WTC11 (cell line): ENCODE measurements at regions not wholly inside any gene's neighbourhood (a gene's known extent, or its start where the extent isn't known, plus 50 kb on each side); places are given as distances from the start of the nearest gene placed in this dataset.

Experiments used
- ATAC-seq: fragments of 200-7000 bp; cut with Tn5 transposase; 2 replicates; pipeline ENCODE4 v1.10.0; 2021; ENCODE audit warnings: mild to moderate bottlenecking, moderate library complexity
- CTCF ChIA-PET: fragments of 300-600 bp; sonication (Branson Sonifier 250); formaldehyde crosslinking; loops from one replicate; lab custom pipeline; 2021; ENCODE audit warnings: antibody characterized with exemption; lab: Charles Lee
- POLR2A ChIA-PET: fragments of 350-600 bp; sonication (Branson Sonifier 250); formaldehyde crosslinking; loops from one replicate; lab custom pipeline; 2021; ENCODE audit warnings: antibody characterized with exemption; lab: Charles Lee
- DNase-seq: peaks from one replicate; pipeline ENCODE4 v3.0.0; 2021; ENCODE audit warnings: low spot score
- H3K27ac Mint-ChIP-seq: 2 replicates; pipeline ENCODE4 v1.8.0; 2021; ENCODE audit warnings: mixed read lengths
- H3K27me3 Mint-ChIP-seq: 2 replicates; pipeline ENCODE4 v1.8.0; 2021; ENCODE audit warnings: low read depth, mild to moderate bottlenecking, moderate library complexity, mixed read lengths
- H3K36me3 Mint-ChIP-seq: 2 replicates; pipeline ENCODE4 v1.8.0; 2021; ENCODE audit warnings: mixed read lengths
- H3K4me1 Mint-ChIP-seq: 2 replicates; pipeline ENCODE4 v1.8.0; 2022; ENCODE audit warnings: mixed read lengths
- H3K4me3 Mint-ChIP-seq: 2 replicates; pipeline ENCODE4 v1.8.0; 2021; ENCODE audit warnings: mild to moderate bottlenecking, moderate library complexity, mixed read lengths
- H3K9me3 Mint-ChIP-seq: 2 replicates; pipeline ENCODE4 v1.8.0; 2021; ENCODE audit warnings: mixed read lengths
- ARID4B ChIP-seq: sonication (generic); formaldehyde crosslinking; IDR thresholded peaks from 2 replicates; pipeline ENCODE4 v1.8.0; 2023; ENCODE audit warnings: missing genetic modification reagents, mild to moderate bottlenecking, borderline replicate concordance
- ATF1 ChIP-seq: sonication (generic); formaldehyde crosslinking; IDR thresholded peaks from 2 replicates; pipeline ENCODE4 v1.8.1; 2023; ENCODE audit warnings: mild to moderate bottlenecking, moderate library complexity, missing genetic modification reagents
- ATF3 ChIP-seq: sonication (generic); formaldehyde crosslinking; conservative IDR thresholded peaks from 2 replicates; pipeline ENCODE4 v1.8.1; 2022; ENCODE audit warnings: mild to moderate bottlenecking, missing genetic modification reagents
- E2F4 ChIP-seq: sonication (generic); formaldehyde crosslinking; IDR thresholded peaks from 2 replicates; pipeline ENCODE4 v1.8.1; 2022; ENCODE audit warnings: low read depth, mild to moderate bottlenecking, moderate library complexity, missing genetic modification reagents, borderline replicate concordance
- FOXJ3 ChIP-seq: sonication (generic); formaldehyde crosslinking; IDR thresholded peaks from 2 replicates; pipeline ENCODE4 v1.9.0; 2021; ENCODE audit warnings: missing genetic modification reagents, mild to moderate bottlenecking, borderline replicate concordance
- GABPB1 ChIP-seq: sonication (generic); formaldehyde crosslinking; IDR thresholded peaks from 2 replicates; pipeline ENCODE4 v1.8.1; 2023; ENCODE audit warnings: mild to moderate bottlenecking, missing genetic modification reagents
- HMGA2 ChIP-seq: fragments of 250-450 bp; sonication (Bioruptor Pico); IDR thresholded peaks from 2 replicates; pipeline ENCODE4 v1.4.0; 2021; ENCODE audit warnings: mild to moderate bottlenecking, moderate library complexity
- JAZF1 ChIP-seq: fragments of 250-450 bp; sonication (Bioruptor Pico); IDR thresholded peaks from 2 replicates; pipeline ENCODE4 v1.9.0; 2021; ENCODE audit warnings: moderate library complexity, mild to moderate bottlenecking, inconsistent platforms
- MYBL2 ChIP-seq: sonication (generic); formaldehyde crosslinking; IDR thresholded peaks from 2 replicates; pipeline ENCODE4 v1.8.1; 2023; ENCODE audit warnings: mild to moderate bottlenecking, moderate library complexity, missing genetic modification reagents
- NR3C1 ChIP-seq: sonication (generic); formaldehyde crosslinking; conservative IDR thresholded peaks from 2 replicates; pipeline ENCODE4 v1.8.1; 2023; ENCODE audit warnings: low read depth, mild to moderate bottlenecking, missing genetic modification reagents
- STAT6 ChIP-seq: sonication (generic); formaldehyde crosslinking; conservative IDR thresholded peaks from 2 replicates; pipeline ENCODE4 v1.8.1; 2023; ENCODE audit warnings: mild to moderate bottlenecking, low read depth, missing genetic modification reagents, moderate library complexity
- USF1 ChIP-seq: sonication (generic); formaldehyde crosslinking; IDR thresholded peaks from 2 replicates; pipeline ENCODE4 v1.8.0; 2022; ENCODE audit warnings: mild to moderate bottlenecking, missing genetic modification reagents
- USF2 ChIP-seq: sonication (generic); formaldehyde crosslinking; IDR thresholded peaks from 2 replicates; pipeline ENCODE4 v1.8.1; 2023; ENCODE audit warnings: mild to moderate bottlenecking, missing genetic modification reagents, moderate library complexity
- ZNF219 ChIP-seq: sonication (generic); formaldehyde crosslinking; IDR thresholded peaks from 2 replicates; pipeline ENCODE4 v1.8.0; 2023; ENCODE audit warnings: missing genetic modification reagents, mild to moderate bottlenecking, borderline replicate concordance
- ZNF317 ChIP-seq: sonication (generic); formaldehyde crosslinking; IDR thresholded peaks from 2 replicates; pipeline ENCODE4 v1.8.1; 2023; ENCODE audit warnings: low read depth, mild to moderate bottlenecking, moderate library complexity, missing genetic modification reagents, borderline replicate concordance
- ZNF416 ChIP-seq: fragments of 250-450 bp; sonication (Bioruptor Pico); IDR thresholded peaks from 2 replicates; pipeline ENCODE4 v1.9.0; 2021; ENCODE audit warnings: mild to moderate bottlenecking, inconsistent platforms
- ZNF512 ChIP-seq: sonication (generic); formaldehyde crosslinking; IDR thresholded peaks from 2 replicates; pipeline ENCODE4 v1.8.1; 2022; ENCODE audit warnings: missing genetic modification reagents, borderline replicate concordance
- ZSCAN18 ChIP-seq: fragments of 250-450 bp; sonication (Bioruptor Pico); IDR thresholded peaks from 2 replicates; pipeline ENCODE4 v2.1.2; 2022; ENCODE audit warnings: mild to moderate bottlenecking, moderate library complexity

GRCh38 chr12:59027199-59027598 lies 106.9 kb upstream of the LRIG3 start:
- ChIA-PET CTCF (no interaction called here), POLR2A (interaction anchor here (1.2 kb wide), 1 partner anchor 168 kb away, joined by 3 read pairs; no protein-coding TSS in a partner anchor)
- H3K4me1 Mint-ChIP-seq: no peaks in the 10 kb centered on the region
- H3K27ac Mint-ChIP-seq: no peak overlapping the region
- H3K4me3 Mint-ChIP-seq: no peak overlapping the region
- H3K36me3 Mint-ChIP-seq: no peaks in the 10 kb centered on the region
- no peaks in the 10 kb centered on the region for H3K27me3 Mint-ChIP-seq
- TF ChIP-seq JAZF1 (CRISPR knock-in tag) (no peak), ZNF219 (no peak), USF1 (CRISPR knock-in tag) (no peak), ZNF317 (no peak), ATF1 (CRISPR knock-in tag) (no peak), ARID4B (CRISPR knock-in tag) (no peak), MYBL2 (CRISPR knock-in tag) (no peak), USF2 (no peak), ATF3 (CRISPR knock-in tag) (no peak), STAT6 (no peak), ZSCAN18 (CRISPR knock-in tag) (no peak), NR3C1 (CRISPR knock-in tag) (no peak), ZNF416 (no peak)
- ATAC-seq (no peak), DNase-seq (no peak)
- no peaks in the 10 kb centered on the region for H3K9me3 Mint-ChIP-seq

GRCh38 chr12:59023861-59024424 lies 103.6 kb upstream of the LRIG3 start:
- ChIA-PET POLR2A (no interaction called here), CTCF (no interaction called here)
- H3K9me3 Mint-ChIP-seq: no peaks in the 10 kb centered on the region
- no peaks in the 10 kb centered on the region for H3K27me3 Mint-ChIP-seq
- ATAC-seq (no peak), DNase-seq (no peak)
- no peak overlapping the region for H3K4me3 Mint-ChIP-seq
- peaks cover 3% of the 10 kb centered on the region for H3K4me1 Mint-ChIP-seq
- no peaks in the 10 kb centered on the region for H3K36me3 Mint-ChIP-seq
- TF ChIP-seq HMGA2 (CRISPR knock-in tag) (no peak), GABPB1 (no peak), FOXJ3 (CRISPR knock-in tag) (no peak), ZNF416 (no peak), ZNF512 (no peak), E2F4 (CRISPR knock-in tag) (no peak)
- H3K27ac Mint-ChIP-seq: no peak overlapping the region
